NCI-H128 (cell line): ENCODE measurements at regions not wholly inside any gene's neighbourhood (a gene's known extent, or its start where the extent isn't known, plus 50 kb on each side); places are given as distances from the start of the nearest gene placed in this dataset.
"Not testable (repeated sequence)": the region's sequence is repeated elsewhere in the genome, so short reads cannot be mapped to it uniquely, and the experiment has no call there.

Experiments used
- DNase-seq: peaks from one replicate; lab custom pipeline; 2025; ENCODE audit not compliant: unreplicated experiment; lab: John Stamatoyannopoulos, UW

DNA sequence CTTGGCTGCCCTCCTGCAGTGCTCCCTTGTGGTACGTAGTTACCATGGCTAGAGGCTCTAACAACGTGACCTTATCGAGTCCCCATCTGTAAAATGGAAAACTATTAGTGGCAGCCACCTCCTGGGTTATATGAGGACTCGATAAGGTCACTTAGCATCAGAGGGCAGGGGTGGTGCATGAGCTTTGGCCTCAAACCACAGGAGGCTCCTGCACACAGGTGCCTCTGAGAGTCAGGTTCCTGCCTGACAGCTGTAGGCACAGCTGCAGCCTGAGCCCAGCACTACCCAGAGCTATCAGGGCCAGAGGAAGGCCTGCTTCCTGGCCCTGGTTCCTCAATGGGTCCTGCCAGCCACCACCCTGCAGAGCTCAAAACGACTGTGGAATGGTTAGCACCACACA is 57.2 kb upstream of the SEC14L1 start:
- DNase-seq, result no peak

DNA sequence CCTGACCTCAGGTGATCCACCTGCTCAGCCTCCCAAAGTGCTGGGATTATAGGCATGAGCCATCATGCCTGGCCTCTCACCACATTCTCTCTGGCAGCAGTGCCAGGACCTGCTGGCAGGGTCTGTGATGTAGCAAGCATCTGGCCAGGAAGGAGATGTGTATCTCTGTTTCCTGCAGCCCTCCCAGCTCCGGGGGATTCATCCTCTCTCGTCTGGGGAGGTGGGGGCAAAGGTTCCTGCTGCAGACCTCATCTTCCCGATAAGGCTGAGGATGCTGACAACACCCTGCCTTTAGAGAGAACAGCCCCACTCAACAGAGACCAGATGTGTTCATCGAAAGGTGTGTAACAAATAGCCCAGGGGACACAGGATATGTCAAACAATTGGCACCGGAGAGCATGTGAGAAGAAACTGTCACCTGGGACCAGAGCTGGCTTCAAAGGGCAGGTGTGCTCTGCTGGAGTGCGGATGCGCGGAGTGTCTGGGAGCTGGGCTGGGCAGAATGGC is 54.8 kb upstream of the SEC14L1 start:
- DNase-seq, result no peak

DNA sequence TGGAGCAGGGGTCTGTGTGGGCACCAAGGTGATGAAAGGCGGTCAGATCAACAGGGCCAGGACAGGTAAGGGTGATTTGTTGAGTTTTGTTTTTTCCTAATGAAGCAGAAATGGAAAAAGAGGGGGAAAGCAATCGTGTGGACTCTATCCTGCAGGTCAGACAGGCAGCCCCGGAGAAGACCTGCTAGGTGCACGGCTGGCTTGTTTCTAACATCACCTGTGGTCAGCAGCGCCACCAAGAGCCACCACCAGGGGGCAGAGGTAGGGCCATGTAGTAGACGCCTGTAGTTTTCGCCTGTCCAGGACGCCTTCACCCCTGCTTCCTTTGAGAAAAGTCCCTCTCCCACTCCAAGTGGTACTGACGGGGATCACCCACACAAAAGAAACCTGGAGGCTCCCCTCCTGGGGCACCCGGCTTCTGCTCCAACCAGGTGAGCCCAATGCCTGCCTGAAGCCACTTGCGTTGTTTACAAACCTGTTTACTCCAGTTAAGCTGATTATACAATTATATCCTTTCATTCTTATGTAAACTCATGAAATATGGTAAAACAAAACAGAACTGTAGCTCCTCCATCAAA is 54.2 kb upstream of the SEC14L1 start:
- DNase-seq, result no peak

DNA sequence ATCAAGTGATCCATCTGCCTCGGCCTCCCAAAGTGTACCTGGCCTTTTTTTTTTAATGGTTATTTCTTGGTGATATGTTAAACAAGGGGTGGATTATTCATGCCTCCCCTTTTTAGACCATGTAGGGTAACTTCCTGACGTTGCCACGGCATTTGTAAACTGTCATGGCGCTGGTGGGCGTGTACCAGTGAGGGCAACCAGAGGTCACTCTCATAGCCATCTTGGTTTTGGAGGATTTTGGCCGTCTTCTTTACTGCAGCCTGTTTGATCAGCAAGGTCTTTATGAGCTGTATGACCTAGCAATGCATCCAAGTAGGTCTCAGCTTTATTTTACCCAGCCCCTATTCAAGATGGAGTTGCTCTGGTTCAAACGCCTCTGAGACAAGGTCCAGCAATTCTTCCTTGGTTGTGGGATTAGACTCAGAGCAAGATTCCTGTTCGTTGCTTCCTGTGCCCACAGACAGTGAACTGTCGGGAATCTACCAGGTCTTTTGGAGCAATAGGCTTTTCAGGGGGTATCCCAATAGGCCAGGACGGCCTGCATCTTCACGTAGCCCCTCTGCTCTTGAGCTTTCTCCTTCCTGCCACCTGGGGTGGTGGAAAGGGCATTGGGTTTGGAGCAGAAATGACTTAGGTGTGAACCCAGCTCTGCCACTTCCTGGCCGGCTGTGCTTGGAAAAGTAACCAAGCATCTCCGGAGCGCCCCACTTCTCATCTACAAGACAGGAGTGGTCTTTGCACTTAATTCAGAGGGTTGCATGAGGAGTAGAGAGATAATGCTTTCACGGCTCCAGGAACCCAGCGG is 52.9 kb upstream of the SEC14L1 start:
- no peak for DNase-seq

DNA sequence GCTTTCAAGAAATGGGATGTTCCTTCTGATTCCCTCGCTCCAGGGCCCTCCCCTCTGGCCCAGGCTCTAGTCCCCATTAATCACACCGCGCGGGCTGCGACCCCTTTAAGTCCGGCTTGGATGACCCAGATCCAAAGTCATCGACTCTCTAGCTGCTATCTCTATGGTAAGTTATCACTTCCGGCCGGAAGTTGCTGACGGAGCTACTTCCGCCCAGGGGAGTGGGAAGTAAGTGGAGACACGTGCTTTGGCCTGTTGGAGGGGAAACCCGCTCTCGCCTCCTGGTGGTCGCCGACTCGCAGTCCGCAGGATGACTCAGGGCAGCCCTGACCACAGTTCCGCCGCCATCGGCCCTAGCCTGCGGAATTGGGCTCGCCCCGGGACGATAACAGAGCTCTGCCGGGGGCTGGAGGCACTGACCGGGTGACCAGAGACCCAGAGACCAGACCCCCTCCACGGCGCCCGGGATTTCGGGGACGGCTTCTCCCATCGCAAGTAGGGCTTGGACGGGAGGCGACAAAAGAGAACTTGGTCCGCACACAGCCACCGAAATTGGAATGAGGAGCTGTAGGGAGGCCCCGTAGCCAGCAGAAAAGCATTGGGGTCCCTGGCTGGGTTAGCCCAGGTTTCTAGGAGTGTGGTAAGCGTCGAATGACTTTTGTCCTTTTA is 52.2 kb upstream of the SEC14L1 start:
- peak; percentile 68 for DNase-seq

DNA sequence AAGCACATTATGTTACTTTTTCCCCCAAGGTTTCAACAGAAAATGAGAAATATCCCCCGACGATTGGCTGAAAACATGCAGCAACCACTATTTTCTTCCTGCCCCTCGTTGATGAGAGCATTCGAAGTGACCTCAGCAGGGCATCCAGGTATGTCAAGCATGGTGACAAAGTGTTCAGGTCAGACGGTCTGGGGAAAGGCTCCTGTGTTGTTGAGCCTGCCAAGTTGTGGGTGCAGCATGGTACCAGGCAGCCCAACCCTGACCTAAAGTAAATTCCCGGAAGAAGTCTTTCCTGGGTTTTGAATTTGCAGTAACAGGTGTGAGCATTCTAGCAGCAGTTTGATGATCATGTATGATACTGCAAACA is 51.7 kb upstream of the SEC14L1 start:
- DNase-seq, result no peak

DNA sequence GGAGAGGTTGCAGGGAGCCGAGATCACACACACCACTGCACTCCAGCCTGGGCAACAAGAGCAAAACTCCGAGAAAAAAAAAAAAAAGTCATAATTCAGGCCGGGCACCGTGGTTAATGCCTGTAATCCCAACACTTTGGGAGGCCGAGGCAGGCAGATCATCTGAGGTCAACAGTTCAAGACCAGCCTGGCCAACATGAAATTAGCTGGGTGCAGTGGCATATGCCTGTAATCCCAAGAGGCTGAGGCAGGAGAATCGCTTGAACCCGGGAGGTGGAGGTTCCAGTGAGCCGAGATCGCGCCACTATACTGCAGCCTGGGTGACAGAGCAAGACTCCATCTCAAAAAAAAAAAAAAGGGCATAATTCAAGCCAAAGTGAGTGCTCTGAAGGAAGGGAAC is 50.8 kb upstream of the SEC14L1 start:
- DNase-seq, result not testable (repeated sequence)

DNA sequence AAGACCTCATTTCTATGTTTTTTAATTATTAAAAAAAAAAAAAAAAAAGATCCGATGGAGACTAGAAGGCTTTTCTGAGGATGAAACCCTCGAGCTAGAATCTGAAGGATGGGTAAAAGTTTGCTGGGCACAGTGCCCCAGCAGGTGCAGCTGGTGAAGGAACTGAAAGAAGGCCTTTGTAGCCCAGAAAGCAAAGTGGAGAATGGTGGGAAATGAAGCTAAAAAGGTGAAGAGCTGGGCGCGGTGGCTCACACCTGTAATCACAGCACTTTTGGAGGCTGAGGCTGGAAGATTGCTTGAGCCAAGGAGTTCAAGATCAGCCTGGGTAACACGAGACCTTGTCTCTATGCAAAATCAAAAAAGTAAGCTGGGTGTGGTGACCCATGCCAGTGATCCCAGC is 50.3 kb upstream of the SEC14L1 start:
- DNase-seq, result no peak
